Thoracic aorta (tissue), 2 donors: ENCODE measurements at regions not wholly inside any gene's neighbourhood (a gene's known extent, or its start where the extent isn't known, plus 50 kb on each side); places are given as distances from the start of the nearest gene placed in this dataset.

Source experiments
- ATAC-seq: fragments of 150-250 bp; one replicate; pipeline ENCODE4 v1.8.0; 2017; ENCODE audit warnings: low read depth; ENCODE audit not compliant: insufficient number of reproducible peaks, low FRiP score
- DNase-seq: peaks from one replicate; pipeline ENCODE4 v3.0.0-alpha.2; 2020; ENCODE audit warnings: low spot score
- H3K27ac ChIP-seq, 2 donors: fragments of 200-600 bp; sonication (generic); 1 replicate in 1 of 2; 2 replicates in 1 of 2; pipeline ENCODE4 v1.5.1; 2016; ENCODE audit warnings: mild to moderate bottlenecking in 2 of 2, moderate library complexity in 2 of 2
- H3K27me3 ChIP-seq: fragments of 200-600 bp; sonication (generic); replicated peaks from 2 replicates; pipeline ENCODE4 v1.6.0; 2016; ENCODE audit warnings: mild to moderate bottlenecking; ENCODE audit not compliant: insufficient read depth
- H3K36me3 ChIP-seq: fragments of 200-600 bp; sonication (generic); one replicate; pipeline ENCODE4 v1.5.1; 2016
- H3K4me1 ChIP-seq, 2 donors: fragments of 200-600 bp; sonication (generic); 1 replicate in 1 of 2; 2 replicates in 1 of 2; pipeline versions ENCODE4 v1.5.1 to v1.6.0; 2016; ENCODE audit warnings: low read depth in 2 of 2, mild to moderate bottlenecking in 1 of 2; ENCODE audit not compliant: control insufficient read depth in 1 of 2
- H3K4me3 ChIP-seq: fragments of 200-600 bp; sonication (generic); 2 replicates; pipeline ENCODE4 v1.5.1; 2016; ENCODE audit warnings: mild to moderate bottlenecking
- H3K9me3 ChIP-seq: fragments of 200-600 bp; sonication (generic); 2 replicates; pipeline ENCODE4 v1.5.1; 2016
- CTCF ChIP-seq: fragments of 200-600 bp; sonication (generic); IDR thresholded peaks from one replicate; pipeline ENCODE4 v1.5.1; 2019; ENCODE audit warnings: antibody characterized with exemption

GRCh38 chr3:148604270-148605085 is 93.2 kb upstream of the AGTR1 start:
- Histone ChIP-seq H3K4me1 (peaks cover 14 to 39% of the 10 kb centered on the region in 2 donors), H3K4me3 (no peak overlapping the region), H3K27ac (no peak overlapping the region), H3K9me3 (no peaks in the 10 kb centered on the region), H3K36me3 (no peaks in the 10 kb centered on the region), H3K27me3 (no peaks in the 10 kb centered on the region)
- TF ChIP-seq CTCF: no peak
- no peak for DNase-seq
- no peak for ATAC-seq

- ATAC-seq (no peak), DNase-seq (no peak)
- H3K4me1 ChIP-seq: peaks cover 14 to 39% of the 10 kb centered on the region in 2 donors
- no peaks in the 10 kb centered on the region for H3K36me3 ChIP-seq
- TF ChIP-seq CTCF: no peak
- no peak overlapping the region for H3K27ac ChIP-seq
- H3K9me3 ChIP-seq: no peaks in the 10 kb centered on the region
- H3K27me3 ChIP-seq: no peaks in the 10 kb centered on the region
- no peak overlapping the region for H3K4me3 ChIP-seq
These were observed 92.2 kb upstream of the AGTR1 start for GRCh38 chr3:148605521-148605920.

GRCh38 chr3:148606979-148607378 is 90.7 kb upstream of the AGTR1 start:
- Histone ChIP-seq H3K27ac (no peak overlapping the region), H3K4me1 (peaks cover 14 to 37% of the 10 kb centered on the region in 2 donors)
- no peak for DNase-seq

GRCh38 chr3:148607491-148607890 is 90.2 kb upstream of the AGTR1 start:
- H3K9me3 ChIP-seq: no peaks in the 10 kb centered on the region
- no peak overlapping the region for H3K4me3 ChIP-seq
- ATAC-seq (no peak), DNase-seq (no peak)
- no peak for TF ChIP-seq CTCF
- no peak overlapping the region for H3K27ac ChIP-seq
- H3K4me1 ChIP-seq: peaks cover 14 to 33% of the 10 kb centered on the region in 2 donors
- no peaks in the 10 kb centered on the region for H3K27me3 ChIP-seq
- no peaks in the 10 kb centered on the region for H3K36me3 ChIP-seq

More at GRCh38 chr3:148606979-148607378, 90.7 kb upstream of the AGTR1 start:
- Histone ChIP-seq H3K36me3 (no peaks in the 10 kb centered on the region), H3K27me3 (no peaks in the 10 kb centered on the region), H3K4me3 (no peak overlapping the region), H3K9me3 (no peaks in the 10 kb centered on the region)
- TF ChIP-seq CTCF: no peak
- peak; percentile 65 for ATAC-seq

GRCh38 chr3:148612278-148612677 is 85.4 kb upstream of the AGTR1 start:
- Histone ChIP-seq H3K36me3 (no peaks in the 10 kb centered on the region), H3K9me3 (no peaks in the 10 kb centered on the region)
- TF ChIP-seq CTCF: no peak

More at GRCh38 chr3:148612278-148612677, 85.4 kb upstream of the AGTR1 start:
- no peaks in the 10 kb centered on the region for H3K27me3 ChIP-seq
- DNase-seq: no peak
- no peak overlapping the region for H3K27ac ChIP-seq
- ATAC-seq: no peak
- no peak overlapping the region for H3K4me3 ChIP-seq
- H3K4me1 ChIP-seq: peaks cover 2 to 24% of the 10 kb centered on the region in 2 donors
